Loucy (cell line): ENCODE measurements at regions not wholly inside any gene's neighbourhood (a gene's known extent, or its start where the extent isn't known, plus 50 kb on each side); places are given as distances from the start of the nearest gene placed in this dataset.

Source experiments
- EZH2phosphoT487 ChIP-seq: fragments of 200-600 bp; IDR thresholded peaks from 2 replicates; pipeline ENCODE4 v1.6.1; 2018; ENCODE audit warnings: antibody characterized with exemption, mild to moderate bottlenecking, moderate library complexity, borderline replicate concordance
- TF ChIP-seq, protein P1 (sequence below): fragments of 200-600 bp; sonication (generic); conservative IDR thresholded peaks from 2 replicates; pipeline ENCODE4 v1.5.1; 2014; ENCODE audit warnings: mild to moderate bottlenecking, antibody characterized with exemption, low read length

DNA sequence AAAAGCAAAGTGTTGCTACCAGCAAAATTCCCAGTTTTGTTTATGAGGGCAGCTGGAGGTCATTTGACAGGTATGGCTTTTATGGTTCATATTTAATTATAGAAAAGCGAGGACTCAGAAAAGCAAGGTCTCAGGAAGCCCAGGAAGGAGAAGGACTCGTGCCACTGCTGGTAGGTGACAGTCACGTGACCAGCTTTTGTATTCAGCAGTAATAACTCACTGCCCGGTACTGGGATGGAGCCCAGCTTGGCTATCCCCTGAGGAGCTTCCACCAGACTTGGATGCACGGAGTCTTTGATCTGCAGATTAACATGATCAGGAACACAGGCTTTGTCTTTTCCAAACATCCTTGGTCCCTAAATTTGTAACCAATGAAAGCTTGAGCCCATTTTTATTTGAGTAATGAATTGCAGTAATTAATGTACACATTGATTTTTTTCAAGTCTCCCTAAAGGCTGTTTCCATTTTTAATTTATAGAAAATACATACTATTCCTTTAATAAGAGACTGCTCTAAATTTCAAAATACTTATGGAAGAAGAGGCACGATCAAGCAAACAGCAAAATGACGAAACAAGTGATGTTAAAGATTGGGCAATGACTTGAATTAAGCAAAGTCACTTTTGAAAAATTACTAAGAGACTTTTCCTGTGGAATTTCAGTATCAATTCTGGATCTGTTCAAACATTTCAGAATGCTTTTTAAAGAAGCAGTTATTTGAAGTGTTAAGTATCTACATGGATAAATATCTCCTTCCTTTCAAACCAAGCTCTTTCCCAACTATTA lies 251.7 kb upstream of the HNRNPA3 start:
- TF ChIP-seq, protein P1, sequence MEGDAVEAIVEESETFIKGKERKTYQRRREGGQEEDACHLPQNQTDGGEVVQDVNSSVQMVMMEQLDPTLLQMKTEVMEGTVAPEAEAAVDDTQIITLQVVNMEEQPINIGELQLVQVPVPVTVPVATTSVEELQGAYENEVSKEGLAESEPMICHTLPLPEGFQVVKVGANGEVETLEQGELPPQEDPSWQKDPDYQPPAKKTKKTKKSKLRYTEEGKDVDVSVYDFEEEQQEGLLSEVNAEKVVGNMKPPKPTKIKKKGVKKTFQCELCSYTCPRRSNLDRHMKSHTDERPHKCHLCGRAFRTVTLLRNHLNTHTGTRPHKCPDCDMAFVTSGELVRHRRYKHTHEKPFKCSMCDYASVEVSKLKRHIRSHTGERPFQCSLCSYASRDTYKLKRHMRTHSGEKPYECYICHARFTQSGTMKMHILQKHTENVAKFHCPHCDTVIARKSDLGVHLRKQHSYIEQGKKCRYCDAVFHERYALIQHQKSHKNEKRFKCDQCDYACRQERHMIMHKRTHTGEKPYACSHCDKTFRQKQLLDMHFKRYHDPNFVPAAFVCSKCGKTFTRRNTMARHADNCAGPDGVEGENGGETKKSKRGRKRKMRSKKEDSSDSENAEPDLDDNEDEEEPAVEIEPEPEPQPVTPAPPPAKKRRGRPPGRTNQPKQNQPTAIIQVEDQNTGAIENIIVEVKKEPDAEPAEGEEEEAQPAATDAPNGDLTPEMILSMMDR: no peak
- no peak for TF ChIP-seq EZH2phosphoT487
